Mesothelial cell of epicardium (in vitro differentiated cells): ENCODE measurements at regions not wholly inside any gene's neighbourhood (a gene's known extent, or its start where the extent isn't known, plus 50 kb on each side); places are given as distances from the start of the nearest gene placed in this dataset.
"Not testable (repeated sequence)": the region's sequence is repeated elsewhere in the genome, so short reads cannot be mapped to it uniquely, and the experiment has no call there.

Experiments used
- DNase-seq, 2 experiments: peaks; one replicate each; pipeline ENCODE4 v3.0.0; 2021; ENCODE audit warnings: low spot score in 2 of 2; ENCODE audit not compliant: unreplicated experiment in 2 of 2
- H3K27ac Mint-ChIP-seq: 2 replicates; pipeline ENCODE4 v1.8.0; 2021; ENCODE audit warnings: mixed read lengths
- H3K27me3 Mint-ChIP-seq: 2 replicates; pipeline ENCODE4 v1.8.0; 2021; ENCODE audit warnings: low read depth, mixed read lengths
- H3K36me3 Mint-ChIP-seq: 2 replicates; pipeline ENCODE4 v1.8.0; 2021; ENCODE audit warnings: mixed read lengths
- H3K4me1 Mint-ChIP-seq: 2 replicates; pipeline ENCODE4 v1.8.0; 2021; ENCODE audit warnings: mixed read lengths
- H3K4me3 Mint-ChIP-seq: 2 replicates; pipeline ENCODE4 v1.8.0; 2021; ENCODE audit warnings: mild to moderate bottlenecking, moderate library complexity, mixed read lengths
- H3K9me3 Mint-ChIP-seq: 2 replicates; pipeline ENCODE4 v1.8.0; 2021; ENCODE audit warnings: mixed read lengths
- TF ChIP-seq, protein P1 (sequence below): fragments of 200-600 bp; sonication (generic); IDR thresholded peaks from one replicate; pipeline ENCODE4 v1.5.0; 2021; ENCODE audit warnings: antibody characterized with exemption; ENCODE audit not compliant: unreplicated experiment

DNA sequence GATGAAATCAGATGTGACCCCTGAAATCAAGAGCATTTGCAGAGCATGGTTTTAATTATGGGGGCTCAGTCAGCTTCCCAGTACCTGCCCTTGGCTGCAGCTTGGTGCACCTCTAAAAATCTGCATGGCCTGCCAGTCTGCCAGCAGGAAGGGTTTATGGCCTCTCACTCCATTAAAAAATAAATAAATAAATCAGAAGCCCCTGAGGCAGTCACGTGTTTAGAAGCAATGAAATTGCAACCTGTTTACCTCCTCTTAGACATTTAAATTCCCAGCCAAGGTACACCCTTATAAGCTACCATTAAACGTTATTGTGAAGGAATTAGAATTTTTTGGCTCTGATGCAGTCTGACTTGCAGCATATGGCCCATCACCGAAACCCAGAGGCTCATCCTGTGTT lies 114.0 kb upstream of the LDB2 start:
- Mint-ChIP-seq H3K4me3 (no peak overlapping the region), H3K27me3 (no peaks in the 10 kb centered on the region), H3K27ac (no peak overlapping the region), H3K9me3 (peaks cover 8% of the 10 kb centered on the region), H3K4me1 (peaks cover 4% of the 10 kb centered on the region), H3K36me3 (no peaks in the 10 kb centered on the region)
- DNase-seq, result no peak
- TF ChIP-seq, protein P1, sequence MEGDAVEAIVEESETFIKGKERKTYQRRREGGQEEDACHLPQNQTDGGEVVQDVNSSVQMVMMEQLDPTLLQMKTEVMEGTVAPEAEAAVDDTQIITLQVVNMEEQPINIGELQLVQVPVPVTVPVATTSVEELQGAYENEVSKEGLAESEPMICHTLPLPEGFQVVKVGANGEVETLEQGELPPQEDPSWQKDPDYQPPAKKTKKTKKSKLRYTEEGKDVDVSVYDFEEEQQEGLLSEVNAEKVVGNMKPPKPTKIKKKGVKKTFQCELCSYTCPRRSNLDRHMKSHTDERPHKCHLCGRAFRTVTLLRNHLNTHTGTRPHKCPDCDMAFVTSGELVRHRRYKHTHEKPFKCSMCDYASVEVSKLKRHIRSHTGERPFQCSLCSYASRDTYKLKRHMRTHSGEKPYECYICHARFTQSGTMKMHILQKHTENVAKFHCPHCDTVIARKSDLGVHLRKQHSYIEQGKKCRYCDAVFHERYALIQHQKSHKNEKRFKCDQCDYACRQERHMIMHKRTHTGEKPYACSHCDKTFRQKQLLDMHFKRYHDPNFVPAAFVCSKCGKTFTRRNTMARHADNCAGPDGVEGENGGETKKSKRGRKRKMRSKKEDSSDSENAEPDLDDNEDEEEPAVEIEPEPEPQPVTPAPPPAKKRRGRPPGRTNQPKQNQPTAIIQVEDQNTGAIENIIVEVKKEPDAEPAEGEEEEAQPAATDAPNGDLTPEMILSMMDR, result no peak

DNA sequence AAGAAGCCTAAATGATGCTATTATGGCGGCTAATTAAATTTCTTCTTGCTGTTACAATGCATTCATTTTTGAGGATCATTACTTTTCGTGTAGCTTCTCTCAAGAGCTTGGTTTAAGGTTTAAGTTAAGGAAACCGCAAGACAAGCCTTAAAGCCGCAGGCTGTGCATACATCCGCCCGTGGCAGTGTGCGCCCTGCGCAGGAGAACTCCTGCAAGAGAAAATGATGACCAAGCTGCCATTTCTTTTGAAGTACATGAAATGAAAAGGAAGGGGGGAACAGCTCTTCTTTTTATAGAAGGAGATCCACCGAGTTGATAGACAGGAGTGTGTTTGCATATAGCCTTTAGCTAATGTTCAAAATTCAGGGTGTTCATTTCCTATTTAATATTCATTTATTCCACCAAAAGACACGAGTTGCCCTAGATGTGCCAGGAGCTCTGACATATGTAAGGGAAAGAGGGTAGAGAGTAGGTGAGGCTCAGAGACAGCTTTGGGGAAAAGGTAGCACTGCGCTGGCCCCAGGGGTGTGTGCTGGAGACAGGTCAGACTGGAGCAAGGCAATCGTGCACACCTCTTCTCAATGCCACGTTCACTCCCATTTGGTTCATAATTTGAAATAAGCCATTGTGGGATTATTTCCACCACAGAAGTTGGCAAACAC lies 112.1 kb upstream of the LDB2 start:
- Mint-ChIP-seq H3K4me3 (no peak overlapping the region), H3K36me3 (no peaks in the 10 kb centered on the region), H3K27me3 (no peaks in the 10 kb centered on the region), H3K9me3 (peaks cover 8% of the 10 kb centered on the region), H3K4me1 (peaks cover 6% of the 10 kb centered on the region), H3K27ac (no peak overlapping the region)
- TF ChIP-seq, protein P1, result no peak
- DNase-seq, result no peak

DNA sequence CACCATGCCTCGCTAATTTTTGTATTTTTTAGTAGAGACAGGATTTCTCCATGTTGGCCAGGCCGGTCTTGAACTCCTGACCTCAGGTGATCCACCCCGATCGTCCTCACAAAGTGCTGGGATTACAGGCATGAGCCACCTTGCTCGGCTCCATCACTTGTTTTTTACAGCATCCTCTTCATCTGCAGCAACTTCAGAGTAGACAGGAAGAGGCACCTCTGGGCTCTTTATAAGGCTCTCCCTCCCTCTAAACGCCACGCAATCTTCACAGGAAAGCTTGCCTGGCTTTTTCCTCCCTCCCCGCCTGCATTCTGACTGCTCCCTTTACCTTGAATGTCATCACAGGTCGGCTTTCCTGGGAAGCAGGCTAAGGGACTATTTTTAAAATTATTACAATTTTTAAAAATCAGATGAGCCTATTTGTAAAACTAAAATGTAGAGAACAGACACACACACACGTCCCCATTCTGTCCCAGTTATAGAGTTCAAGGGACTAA lies 111.5 kb upstream of the LDB2 start:
- DNase-seq, result no peak
- no peak overlapping the region for H3K4me3 Mint-ChIP-seq
- TF ChIP-seq, protein P1, result no peak

DNA sequence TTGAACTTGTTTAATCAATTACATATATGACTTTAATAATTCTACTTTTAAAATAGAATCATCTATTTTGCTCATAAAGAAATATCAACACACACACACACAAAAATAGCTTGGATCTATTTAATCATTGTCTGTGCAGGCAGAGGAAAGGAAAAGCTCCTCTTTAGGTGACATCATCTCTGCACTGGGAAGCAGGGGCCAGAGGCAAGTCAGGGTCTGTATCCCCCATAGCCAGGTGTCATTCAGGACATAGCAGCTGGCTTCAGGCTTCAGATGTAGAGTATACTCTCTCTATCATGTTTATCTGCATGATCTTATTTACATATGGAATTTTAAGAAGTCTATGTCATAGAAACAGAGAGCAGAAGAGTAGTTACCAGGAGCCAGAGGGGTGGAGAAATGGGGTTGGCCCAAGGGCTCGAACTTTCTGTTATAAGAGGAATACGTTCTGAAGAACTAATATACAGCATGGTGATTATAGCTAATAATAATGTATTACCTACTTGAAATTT lies 110.4 kb upstream of the LDB2 start:
- Mint-ChIP-seq H3K27me3 (peaks cover 7% of the 10 kb centered on the region), H3K4me3 (no peak overlapping the region), H3K27ac (no peak overlapping the region), H3K36me3 (no peaks in the 10 kb centered on the region), H3K9me3 (no peaks in the 10 kb centered on the region), H3K4me1 (peaks cover 6% of the 10 kb centered on the region)
- DNase-seq, result no peak
- TF ChIP-seq, protein P1, result no peak

More for the DNA sequence above, 111.5 kb upstream of the LDB2 start:
- H3K4me1 Mint-ChIP-seq, result peaks cover 6% of the 10 kb centered on the region
- peaks cover 3% of the 10 kb centered on the region for H3K27me3 Mint-ChIP-seq
- no peak overlapping the region for H3K27ac Mint-ChIP-seq
- peaks cover 7% of the 10 kb centered on the region for H3K9me3 Mint-ChIP-seq
- no peaks in the 10 kb centered on the region for H3K36me3 Mint-ChIP-seq

DNA sequence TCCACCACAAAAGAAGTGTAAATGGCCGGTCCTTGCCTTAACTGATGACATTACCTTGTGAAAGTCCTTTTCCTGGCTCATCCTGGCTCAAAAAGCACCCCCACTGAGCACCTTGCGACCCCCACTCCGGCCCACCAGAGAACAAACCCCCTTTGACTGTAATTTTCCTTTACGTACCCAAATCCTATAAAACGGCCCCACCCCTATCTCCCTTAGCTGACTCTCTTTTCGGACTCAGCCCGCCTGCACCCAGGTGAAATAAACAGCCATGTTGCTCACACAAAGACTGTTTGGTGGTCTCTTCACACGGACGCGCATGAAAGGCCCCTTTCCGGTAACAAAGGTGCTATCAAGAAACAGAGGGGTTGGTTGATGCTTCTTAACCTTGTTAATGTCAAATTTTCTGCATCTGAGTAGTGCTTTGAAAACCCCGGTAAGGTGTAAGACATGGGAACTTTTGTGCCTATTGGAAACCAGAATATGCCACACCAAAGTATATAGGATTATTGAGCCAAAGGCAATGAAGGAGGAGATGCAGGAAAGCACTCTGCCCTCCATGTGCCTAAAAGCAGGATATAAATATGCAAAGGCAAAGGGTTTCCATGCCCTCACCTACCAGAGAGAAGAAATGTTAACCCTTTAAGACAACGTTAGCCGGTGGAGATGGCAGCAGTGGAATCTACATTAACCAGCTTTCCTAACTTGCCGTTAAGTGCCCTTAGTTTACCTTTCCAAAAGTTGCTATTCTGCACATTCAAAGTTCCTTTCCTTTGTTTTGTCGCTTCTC lies 105.4 kb upstream of the LDB2 start:
- not testable (repeated sequence) for DNase-seq, H3K27me3 Mint-ChIP-seq, H3K36me3 Mint-ChIP-seq, H3K27ac Mint-ChIP-seq, H3K4me3 Mint-ChIP-seq, H3K4me1 Mint-ChIP-seq, H3K9me3 Mint-ChIP-seq

DNA sequence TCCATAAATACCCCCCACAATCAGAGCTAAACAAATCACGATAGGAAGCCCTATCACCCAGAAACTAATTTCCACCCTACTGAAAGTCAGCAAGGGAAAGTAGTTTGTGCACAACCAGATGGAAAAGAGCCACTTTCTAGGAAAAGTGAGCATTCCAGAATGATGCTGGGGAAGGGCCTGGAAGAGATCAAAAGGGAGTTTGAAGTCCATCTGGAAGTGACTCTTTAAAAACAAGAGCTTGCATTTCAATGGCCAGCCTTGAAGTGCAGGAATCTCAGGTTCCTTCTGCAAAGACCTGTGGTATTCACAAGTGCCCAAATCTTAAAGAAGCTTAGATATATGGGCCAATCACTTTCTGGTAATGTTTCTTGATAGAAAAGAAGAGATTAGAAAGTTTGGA lies 97.0 kb upstream of the LDB2 start:
- TF ChIP-seq, protein P1, result no peak
- H3K36me3 Mint-ChIP-seq, result no peaks in the 10 kb centered on the region
- no peaks in the 10 kb centered on the region for H3K27me3 Mint-ChIP-seq
- H3K4me1 Mint-ChIP-seq, result peaks cover 12% of the 10 kb centered on the region
- no peak for DNase-seq
- H3K27ac Mint-ChIP-seq, result no peak overlapping the region
- no peak overlapping the region for H3K4me3 Mint-ChIP-seq
- no peaks in the 10 kb centered on the region for H3K9me3 Mint-ChIP-seq
